HG03064 (cell line): ENCODE measurements at regions not wholly inside any gene's neighbourhood (a gene's known extent, or its start where the extent isn't known, plus 50 kb on each side); places are given as distances from the start of the nearest gene placed in this dataset.

Experiments used
- ATAC-seq: cut with Tn5 transposase; IDR thresholded peaks from one replicate; pipeline ENCODE4 v1.9.1; 2021; ENCODE audit warnings: low read depth; ENCODE audit not compliant: unreplicated experiment

- peak; percentile 93 for ATAC-seq
These were observed 58.6 kb upstream of the ZC4H2 start, which contains the start of gene ZC3H12B for GRCh38 chrX:65034668-65035445. TSS of gene ZC3H12B (plus strand) at chrX:65034826.

- ATAC-seq, result no peak
These were observed 58.0 kb upstream of the ZC4H2 start for GRCh38 chrX:65034292-65034667.
